Prostate gland (tissue), 2 donors: ENCODE measurements at regions not wholly inside any gene's neighbourhood (a gene's known extent, or its start where the extent isn't known, plus 50 kb on each side); places are given as distances from the start of the nearest gene placed in this dataset.

Experiments used
- POLR2A ChIP-seq: fragments of 450-650 bp; IDR thresholded peaks from one replicate; pipeline ENCODE4 v1.6.1; 2016; ENCODE audit warnings: antibody characterized with exemption, mild to moderate bottlenecking
- POLR2AphosphoS5 ChIP-seq: sonication (generic); formaldehyde crosslinking; IDR thresholded peaks from one replicate; pipeline ENCODE4 v1.6.1; 2017; ENCODE audit warnings: antibody characterized with exemption
- TF ChIP-seq, protein P1 (sequence below), 4 experiments: fragments of 200-600 bp in 2 of 4; fragments of 450-650 bp in 2 of 4; sonication (generic) in 2 of 4; IDR thresholded peaks; 1 replicate in 3 of 4; 2 replicates in 1 of 4; pipeline ENCODE4 v1.5.1; 2016 to 2019; ENCODE audit warnings: antibody characterized with exemption in 4 of 4, mild to moderate bottlenecking in 2 of 4, moderate library complexity in 2 of 4

DNA sequence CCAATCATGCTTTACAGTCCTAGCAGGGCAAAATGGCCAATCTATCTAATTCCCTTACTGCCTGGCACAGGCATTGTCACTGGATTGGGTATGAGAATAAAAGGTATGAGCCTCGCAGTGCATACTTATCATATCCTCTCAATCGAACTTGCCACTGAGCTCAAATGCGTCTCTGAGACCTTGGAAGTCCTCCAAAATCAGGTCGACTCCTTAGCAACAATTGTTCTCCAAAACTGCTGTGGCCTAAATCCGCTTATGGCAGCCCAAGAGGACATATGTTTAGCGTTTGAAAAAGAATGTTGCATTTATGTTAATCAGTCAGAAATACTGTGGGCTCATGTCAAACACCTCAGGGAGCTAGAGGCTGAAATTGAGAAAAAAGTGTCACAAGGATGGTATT, 69.7 kb downstream of the SPIN4 start:
- TF ChIP-seq, protein P1, sequence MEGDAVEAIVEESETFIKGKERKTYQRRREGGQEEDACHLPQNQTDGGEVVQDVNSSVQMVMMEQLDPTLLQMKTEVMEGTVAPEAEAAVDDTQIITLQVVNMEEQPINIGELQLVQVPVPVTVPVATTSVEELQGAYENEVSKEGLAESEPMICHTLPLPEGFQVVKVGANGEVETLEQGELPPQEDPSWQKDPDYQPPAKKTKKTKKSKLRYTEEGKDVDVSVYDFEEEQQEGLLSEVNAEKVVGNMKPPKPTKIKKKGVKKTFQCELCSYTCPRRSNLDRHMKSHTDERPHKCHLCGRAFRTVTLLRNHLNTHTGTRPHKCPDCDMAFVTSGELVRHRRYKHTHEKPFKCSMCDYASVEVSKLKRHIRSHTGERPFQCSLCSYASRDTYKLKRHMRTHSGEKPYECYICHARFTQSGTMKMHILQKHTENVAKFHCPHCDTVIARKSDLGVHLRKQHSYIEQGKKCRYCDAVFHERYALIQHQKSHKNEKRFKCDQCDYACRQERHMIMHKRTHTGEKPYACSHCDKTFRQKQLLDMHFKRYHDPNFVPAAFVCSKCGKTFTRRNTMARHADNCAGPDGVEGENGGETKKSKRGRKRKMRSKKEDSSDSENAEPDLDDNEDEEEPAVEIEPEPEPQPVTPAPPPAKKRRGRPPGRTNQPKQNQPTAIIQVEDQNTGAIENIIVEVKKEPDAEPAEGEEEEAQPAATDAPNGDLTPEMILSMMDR (IDR thresholded peaks at IDR 0.05) = no peak
- TF ChIP-seq POLR2AphosphoS5 = no peak
- TF ChIP-seq POLR2A = no peak
